ENCODE measurements at regions not wholly inside any gene's neighbourhood (a gene's known extent, or its start where the extent isn't known, plus 50 kb on each side); places are given as distances from the start of the nearest gene placed in this dataset.

DNA sequence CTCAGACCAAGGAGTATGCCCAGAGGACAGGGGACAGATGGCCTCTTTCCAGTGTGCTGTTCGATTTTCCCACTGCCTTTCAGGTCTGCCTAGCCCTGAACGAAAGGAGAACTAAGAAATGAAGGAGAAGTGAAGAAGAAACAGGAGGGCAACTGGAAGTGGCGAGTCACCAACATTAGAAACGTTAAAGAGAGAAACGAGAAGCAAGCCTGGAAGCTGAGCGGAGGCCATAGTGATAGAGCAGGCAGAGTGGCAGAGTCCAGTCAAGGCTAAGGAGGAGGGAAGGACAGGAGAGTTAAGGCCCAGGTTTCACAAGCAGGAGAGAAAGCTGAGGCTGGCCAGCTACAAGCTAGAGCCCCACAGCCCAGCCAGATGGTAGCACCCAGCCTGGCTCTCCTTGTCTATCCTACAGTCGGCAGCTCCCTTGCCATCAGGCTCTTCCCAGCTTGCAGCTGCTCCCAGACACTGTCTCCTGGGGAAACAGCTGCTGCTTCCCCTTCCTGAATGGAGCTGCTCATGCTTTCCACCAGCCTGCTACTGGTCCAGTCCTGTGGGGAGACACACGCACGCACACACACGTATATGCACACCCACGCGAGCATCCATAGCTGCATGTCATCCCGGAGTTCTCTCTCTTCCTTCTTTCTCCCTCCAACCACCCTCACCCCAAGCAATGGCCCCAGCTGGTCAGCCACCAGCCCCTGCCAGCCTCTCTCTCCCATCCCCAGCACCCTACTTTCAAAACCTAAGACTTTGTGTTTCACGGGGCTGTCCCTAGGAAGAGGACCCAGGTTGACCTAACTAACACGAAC is 139.7 kb upstream of the CCND2 start:
- ATAC-seq: no peak

DNA sequence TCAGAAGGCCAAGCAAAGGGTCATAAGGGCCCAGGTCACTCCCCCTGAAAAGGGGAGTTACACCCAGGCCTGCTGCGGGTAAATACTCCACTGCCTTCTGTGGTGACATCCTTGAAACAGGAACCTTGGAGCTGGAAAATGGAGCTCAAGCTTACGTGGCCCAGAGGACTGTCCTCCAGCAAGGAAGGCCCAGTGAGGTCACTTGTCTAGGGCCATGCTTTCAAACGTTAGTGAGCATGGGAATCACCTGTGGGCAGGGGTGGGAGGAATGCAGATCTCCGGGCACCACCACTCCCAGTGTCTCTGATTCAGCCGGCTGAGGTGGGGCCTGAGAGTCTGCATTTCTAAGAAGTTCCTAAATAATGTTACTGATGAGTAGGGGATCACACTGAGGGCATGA is 140.5 kb upstream of the CCND2 start:
- ATAC-seq: no peak

DNA sequence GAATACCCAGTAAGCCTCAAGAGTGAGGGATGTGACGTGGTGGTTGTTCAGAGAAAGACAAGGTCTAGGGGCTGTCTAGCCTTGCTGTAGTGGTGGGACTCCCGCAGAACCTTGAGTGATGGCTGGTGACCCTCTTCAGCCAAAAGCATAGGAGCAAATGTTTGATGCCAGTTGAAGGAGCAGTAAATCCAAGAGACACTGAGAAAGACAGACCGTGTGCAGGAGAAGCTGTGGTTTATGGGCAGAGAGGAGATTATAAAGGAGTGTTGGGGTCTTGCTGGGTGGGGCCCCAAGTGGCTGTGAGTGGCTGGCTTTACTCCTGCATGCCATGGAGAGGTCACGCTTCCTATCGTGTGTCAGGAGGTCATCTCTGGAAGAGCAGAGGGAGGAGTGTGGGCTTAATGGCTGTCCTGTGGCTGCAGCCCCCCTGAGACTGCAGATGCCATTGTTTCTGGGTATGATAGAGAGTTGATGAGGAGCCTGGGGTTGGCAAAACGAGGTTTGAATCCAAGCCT is 152.0 kb upstream of the CCND2 start:
- ATAC-seq: no peak

DNA sequence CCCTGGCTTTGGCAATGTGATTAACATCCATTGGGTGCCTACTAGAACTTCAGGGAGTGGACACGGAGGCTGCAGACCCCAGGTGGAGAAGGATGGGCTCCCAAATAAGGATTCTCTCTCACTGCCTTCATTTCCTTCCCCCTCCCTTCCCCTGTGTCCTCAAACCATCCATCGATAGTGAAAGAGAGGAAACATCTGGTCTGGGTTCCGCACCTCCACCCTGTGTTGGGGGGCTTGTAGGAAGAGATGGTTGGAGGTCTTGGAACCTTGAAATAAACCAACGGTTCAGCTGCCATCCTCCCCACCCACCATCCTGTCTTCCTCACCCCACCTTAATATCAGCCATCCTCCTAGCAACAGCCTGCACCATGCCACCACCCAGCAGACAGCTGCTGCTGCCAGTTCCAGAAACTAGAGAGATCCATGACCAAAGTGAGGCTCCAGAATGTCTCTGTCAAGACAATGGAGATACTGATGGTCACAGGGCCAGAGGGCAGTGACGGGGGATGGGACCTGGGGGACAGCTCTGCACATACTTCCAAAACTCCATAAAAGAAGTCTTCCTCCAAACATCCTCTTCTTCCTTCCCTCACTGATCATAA is 153.1 kb upstream of the CCND2 start:
- ATAC-seq: no peak

DNA sequence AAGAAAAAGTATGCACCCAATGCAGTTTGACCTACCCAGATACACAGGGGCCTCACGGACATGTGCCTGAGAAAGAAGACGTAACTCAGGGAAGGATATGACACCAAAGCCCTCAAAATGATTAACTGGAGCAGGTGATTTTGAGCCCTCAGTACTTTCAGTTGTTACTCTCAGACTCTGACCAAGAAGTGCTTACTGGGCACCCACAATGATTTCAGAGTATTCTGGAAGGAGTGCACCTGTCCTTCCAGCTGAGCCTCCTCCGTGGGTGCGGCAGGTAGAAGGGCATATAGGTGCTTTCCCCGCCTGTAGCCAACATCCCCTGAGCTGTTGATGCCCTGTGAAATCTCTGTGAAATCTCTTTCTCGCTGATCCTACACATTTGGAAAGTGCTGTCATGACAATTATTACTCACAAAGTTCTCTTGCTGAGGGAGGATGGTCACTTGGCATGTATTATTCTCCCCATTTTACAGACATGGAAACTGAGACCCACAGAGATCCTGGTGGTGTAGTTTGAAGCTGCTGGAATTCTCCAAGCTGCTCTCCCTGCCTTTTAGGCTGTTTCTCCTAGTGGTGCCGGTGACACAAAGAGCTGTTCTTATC is 154.3 kb upstream of the CCND2 start:
- peak; percentile 88 to 90 for ATAC-seq

DNA sequence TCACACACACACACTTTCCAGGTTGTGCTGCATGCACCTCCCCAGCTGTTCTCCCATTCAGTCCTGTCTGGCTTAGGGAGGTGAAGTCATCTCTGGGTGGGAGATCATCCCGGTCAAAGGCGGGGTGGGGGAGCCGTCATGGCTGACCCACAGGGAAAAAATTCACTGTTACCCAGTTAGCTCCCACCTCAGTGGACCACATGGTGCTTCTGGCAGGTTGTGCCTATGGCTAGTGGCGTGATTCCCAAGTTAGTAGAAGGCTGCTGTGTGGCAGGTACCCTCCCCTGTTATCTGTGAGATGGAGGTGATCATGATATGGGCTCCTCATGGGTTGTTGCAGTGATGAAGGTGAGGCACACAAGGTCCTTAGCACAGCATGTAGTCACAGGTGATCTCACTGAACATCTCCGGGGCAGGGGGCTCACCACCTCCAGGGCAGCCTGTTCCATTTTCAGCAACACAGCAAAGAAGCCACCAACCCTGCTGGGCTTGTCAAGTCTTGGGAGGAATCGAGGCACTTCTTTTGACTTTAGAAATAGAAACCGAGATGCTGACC is 154.9 kb upstream of the CCND2 start:
- peak; percentile 34 to 46 for ATAC-seq

DNA sequence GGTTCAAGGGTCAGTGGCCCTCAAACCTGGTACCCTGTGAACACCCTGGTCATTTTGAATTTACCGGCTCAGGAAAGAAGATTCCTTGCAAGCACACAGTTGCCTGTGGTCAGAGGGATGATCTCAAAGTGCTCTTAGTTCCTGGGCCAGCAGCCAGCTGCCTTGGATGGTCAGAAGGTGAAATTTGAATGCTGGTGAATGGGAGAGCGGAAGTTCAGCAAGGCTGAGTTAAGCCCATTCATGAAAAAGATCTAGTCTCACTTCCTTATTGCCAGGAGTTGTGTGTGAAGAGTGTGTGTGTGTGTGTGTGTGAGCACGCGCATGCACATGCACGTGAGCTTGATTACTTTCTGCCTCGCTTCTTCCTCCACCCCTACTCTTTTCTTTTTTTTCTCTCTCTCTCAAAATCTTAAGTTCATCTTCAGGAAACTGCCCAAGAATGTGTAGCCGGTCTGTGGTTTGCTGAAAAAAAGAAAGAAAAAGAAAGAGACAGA is 155.5 kb upstream of the CCND2 start:
- ATAC-seq: no peak

DNA sequence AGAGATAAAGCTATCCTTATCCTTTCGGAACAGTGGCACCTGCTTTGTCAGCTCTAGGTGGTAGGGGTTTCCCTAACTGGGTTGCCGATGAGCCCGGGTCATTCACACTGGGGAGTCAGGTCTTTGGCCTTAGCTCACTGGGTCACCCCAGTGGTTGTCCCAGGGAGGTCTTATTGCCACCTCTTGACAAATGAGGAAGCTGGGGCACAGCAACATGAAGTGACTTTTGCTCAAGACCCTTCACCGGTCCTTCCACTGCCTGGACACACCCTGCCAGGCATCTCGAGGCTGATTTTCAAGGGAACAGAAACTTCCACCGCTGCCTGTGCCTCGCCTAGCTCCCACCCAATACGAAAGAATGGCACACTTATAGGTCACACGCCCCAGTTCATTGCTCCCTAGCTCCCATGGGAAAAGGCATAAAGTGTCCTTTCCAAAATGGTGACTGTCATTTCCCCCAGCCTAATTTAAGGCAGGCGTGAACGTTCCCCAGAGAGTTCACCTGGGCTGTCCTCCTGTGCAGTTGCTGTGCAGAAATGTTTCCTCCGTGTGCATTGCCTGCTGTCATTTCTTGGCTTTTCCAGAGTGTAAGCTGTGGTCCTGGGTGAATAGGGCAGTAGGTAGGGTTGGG is 156.1 kb upstream of the CCND2 start:
- ATAC-seq: no peak

DNA sequence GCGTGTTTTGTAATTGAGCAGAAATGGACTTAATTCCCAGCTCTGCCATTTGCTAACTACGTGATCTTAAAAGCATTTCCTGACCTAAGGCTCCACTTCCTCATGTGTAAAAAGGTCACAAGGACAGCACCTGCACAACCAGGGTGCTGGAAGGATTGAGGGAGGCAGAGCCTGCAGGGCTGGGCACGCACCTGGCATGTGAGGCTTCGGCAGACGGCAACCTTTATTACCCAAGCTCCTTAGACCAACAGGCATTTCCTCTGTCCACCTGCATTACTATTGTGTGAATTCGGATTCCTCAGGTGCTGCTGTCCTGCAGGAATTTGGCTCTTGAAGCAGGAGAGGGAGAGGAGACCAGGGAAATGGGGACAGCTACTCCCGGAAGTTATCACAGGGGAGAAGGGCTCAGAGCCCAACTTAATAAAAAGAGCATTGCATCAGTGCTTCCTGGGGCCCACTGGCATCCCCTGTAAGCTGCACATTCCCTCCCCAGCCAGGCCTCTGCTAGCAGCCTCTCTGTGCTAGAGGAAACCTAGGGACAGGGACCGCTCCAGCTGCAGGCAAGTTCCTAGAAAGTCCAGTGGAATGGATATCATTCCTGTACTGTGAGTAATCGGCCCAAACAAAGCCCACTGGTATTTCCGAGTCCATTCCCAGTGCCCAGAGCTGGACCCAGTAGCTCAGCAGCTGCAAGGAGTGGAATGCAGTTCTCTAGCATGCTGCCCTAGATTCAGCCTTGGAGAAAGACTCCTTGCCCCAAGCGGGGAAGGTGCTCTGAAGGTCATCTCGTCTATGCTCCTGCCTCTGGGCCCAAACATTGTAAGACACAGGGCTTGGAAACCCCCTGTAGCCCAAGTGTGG is 157.1 kb upstream of the CCND2 start:
- no peak for ATAC-seq

DNA sequence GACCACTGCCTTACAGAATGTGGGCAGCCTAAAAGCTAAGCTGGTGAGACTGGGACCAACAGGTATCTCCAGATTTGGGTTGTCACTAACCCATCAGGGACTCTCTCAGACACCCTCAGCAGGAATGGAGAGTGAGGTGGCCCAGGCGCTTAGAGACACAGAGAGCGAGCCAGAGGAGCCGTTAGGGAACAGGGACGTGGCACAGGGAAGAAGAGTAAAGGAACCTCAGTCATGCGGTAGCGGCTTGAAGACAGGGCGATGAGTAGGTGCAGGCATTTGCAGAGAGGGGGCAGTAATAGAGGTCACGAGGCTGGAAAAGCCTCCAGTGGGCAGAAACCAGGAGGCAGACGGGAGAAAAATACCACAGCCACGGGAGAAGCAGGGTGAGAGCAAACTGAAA is 158.0 kb upstream of the CCND2 start:
- ATAC-seq: no peak

DNA sequence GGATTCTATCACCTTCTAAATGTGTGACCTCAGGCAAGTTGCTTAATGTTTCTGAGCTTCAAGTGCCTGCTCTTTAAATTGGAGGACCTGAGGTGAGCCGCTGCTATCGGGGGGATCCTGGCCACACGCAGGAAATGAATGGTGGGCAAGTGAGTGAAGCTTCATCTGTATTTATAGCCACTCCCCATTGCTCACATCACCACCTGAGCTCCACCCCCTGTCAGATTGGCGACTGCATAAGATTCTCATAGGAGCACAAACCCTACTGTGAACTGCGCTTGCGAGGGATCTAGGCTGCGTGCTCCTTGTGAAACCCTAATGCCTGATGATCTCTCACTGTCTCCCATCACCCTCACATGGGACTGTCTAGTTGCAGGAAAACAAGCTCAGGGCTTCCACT is 158.6 kb upstream of the CCND2 start:
- no peak for ATAC-seq

DNA sequence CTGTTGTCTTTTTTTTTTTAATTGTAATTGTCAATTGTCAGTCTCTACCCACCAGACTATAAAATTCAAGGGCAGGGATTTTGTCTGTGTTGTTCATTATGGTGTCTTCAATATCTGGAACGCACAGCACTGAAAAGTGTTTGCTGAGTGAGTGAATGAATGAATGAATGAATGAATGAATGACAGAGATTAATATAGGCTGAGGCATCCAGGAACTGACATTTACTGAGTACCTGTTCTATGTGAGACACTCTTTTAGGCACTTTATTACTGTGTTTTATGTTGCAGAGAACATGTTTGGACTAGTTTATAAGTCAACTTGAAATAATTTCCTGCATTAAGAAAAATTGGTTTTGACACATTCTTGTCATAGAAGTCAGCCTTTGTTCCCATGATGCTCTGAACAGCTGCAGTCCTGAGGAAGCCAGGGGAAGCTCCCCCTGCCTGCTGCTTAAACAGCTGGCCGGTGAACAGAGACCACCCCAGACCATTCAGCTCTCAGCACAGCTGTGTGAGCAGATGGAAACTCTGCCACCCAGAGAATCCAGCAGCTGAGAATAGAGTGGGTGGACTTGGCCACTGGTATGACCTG is 160.7 kb upstream of the CCND2 start:
- ATAC-seq: no peak

DNA sequence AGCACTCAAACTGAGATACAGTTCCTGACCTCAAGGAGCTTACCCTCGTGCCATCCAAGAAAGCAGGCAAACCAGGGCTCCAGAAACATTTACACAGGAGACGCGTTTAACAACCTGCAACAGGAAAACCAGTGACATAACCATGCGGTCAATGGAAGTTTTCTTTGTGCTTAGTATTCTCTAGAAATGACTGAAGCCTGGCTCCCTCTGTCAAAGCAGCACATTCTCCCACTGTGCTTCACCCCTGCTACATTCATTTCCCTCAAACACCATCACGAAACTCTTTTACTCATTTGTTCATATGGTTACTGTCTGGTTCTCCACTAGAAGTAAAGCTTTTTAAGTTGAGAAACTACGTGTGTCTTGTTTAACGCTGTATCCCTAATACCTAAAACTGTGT is 161.3 kb upstream of the CCND2 start:
- peak; percentile 42 to 52 for ATAC-seq

DNA sequence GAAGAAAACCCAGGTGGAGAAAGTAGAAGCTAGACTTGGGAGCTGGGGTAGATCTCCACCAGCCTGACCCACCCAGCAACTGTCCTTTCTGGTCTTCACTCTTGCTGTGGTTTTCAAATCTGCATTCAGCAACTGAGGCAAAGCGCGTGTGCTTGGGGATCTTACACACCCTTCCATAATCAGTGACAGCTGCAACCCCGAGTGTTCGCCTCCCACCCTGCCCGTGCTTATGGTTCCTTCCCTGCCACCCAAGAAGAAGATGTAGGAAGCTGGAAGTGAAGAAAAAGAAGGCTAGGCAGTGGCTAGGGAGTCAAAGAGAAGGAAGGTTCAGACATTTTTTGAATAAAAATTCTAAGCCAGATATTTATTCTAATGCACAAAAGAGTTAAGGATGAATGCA is 162.6 kb upstream of the CCND2 start:
- no peak for ATAC-seq

DNA sequence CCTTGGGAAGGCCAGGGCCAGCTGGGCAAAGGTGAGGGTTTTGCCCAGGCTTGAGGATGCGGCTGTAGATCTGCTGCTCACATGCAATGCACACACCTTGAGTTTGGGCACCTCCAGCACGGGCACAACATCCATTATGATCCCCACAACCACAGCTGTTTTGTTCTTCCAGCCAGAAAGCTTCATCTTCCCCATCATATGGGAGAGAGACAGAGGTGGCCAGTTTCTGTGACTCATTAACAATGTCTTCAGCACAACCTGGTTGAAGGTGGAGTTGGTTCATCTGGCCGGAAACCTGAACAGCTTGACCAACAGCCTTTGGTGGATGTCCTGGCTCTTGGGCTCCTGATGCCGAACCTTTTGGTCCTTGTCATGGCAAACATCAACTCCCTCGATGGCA is 163.7 kb upstream of the CCND2 start:
- ATAC-seq: no peak

DNA sequence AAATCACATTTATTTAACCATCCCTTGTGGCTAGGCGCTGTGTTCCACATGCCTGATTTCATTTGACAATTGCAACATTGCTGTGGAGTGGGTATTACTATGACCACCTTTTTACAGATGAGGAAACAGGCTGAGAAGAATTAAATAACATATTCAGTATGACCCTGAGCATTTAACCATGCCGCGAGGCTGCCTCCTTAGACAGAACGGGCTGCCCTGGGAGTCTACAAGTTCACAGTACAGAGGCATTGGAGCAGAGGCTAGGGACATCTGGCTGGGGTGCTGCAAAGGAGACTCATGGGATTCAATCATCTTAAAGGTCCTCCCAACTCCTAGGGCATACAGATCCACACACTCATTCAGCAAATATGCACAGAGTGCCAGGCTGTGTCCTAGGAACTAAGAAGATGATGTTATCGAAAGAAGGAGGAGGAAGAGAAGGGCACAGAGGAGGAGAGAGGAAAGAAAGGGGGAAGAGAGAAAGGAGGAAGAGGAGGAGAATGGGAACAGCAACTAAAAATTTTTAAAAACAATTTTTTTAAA is 164.7 kb upstream of the CCND2 start:
- no peak for ATAC-seq

DNA sequence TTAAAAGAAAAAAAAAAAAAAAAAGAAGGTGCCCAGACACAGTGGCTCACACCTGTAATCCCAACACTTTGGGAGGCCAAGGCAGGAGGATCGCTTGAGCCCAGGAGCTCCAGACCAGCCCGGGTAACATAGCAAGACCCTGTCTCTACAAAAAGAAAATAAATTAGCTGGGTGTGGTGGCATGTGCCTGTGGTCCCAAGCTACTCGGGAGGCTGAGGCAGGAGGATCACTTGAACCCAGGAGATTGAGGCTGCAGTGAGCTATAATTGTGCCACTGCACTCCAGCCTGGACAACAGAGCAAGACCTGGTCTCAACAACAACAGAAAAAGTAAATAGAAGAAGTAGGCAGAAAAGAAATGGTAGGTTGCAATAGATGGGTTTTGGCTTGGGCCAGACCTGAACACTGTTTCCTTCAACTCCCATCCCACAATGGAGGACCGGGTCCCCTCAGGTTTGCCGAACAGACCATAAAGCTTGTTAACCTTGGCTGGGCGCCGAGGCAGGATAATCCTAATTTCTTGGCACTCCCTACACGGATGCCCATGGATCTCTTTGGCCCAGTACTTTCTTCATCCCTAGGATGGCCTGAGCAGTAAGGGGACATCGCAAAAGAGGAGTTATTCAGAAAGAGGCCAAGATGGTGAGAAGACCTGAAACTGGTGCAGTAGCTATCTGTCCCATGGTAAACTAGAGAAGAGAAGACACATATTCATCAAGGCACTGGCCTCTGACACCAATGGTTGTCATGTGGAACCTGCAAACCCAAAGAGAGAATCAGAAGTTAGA is 165.5 kb upstream of the CCND2 start:
- no peak for ATAC-seq

DNA sequence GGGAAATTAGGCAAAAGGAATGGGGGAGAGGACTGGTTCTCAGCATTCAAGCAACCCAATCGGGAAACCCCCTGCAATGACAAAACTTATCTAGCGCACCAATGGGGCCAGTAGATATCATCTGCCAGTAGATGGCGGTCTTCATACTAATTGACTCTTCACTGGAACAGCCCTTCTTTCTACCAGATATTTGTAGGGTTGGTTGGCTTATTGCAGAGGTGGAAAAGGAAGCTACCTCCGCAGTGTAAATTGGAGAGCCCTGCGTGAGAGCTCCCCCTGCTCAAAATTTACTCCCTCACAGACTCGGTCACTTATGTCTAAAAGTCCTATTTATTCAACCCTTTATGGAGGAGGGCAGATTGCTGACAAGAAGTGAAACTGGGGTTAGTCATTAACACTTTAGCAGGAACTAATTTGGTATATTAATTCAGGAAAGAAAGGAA is 166.1 kb upstream of the CCND2 start:
- ATAC-seq: peak; percentile 91 to 95

DNA sequence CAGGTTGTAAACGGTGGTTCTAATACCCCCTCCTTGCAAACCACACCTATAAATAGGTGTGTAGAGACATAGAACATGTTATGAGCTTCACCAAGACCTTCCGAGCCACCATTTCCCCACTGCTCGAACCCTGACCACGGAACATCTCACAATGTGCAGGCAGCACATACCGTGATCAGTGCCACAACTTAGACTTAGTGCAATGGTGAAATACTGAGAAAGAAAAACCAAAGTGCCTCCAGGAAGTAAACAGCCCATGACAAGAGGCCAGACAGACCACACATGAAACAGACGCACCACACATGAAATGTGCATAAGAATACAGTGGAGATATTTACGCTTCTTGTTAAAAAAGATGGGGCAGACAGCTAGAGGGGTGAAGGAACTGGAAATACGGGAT is 166.9 kb upstream of the CCND2 start:
- peak; percentile 23 to 34 for ATAC-seq

DNA sequence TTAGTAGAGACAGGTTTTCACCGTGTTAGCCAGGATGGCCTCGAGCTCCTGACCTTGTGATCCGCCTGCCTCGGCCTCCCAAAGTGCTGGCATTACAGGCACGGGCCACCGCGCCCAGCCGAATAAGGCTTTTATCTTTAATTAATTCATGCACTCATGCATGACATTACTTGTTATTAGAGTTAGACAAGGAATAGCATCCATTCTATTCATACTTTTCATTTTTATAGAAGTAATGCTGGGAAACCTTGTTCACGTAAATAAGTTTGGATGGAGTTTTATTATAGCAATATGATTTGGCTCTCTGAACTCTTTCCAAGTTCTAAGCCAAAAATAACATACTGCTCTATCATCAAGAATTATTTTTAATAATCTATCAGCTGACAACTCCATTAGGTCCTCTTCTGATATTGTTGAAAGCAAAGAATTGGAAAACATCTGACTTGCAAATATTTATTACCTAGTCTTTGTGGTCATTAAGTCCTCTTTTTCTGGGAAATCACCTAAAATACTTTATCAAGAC is 168.8 kb upstream of the CCND2 start:
- no peak for ATAC-seq
